ENCODE measurements at regions not wholly inside any gene's neighbourhood (a gene's known extent, or its start where the extent isn't known, plus 50 kb on each side); places are given as distances from the start of the nearest gene placed in this dataset.

GRCh38 chr5:126023994-126024441 lies 399.2 kb upstream of the GRAMD2B start:
- BruUV-seq (replicated peaks) = no TSS peak
- POLR2A ChIA-PET = no interaction called here
- no peak overlapping the region for H3K9ac ChIP-seq (ENCODE audit: control insufficient read depth, insufficient read depth, low read length)
- 0% methylated on average over 2 of the region's 2 CpGs for WGBS (ENCODE audit: insufficient coverage, insufficient replicate concordance, low lambda C conversion rate, missing lambda C conversion rate)
- no peaks in the 10 kb centered on the region for H4K20me1 ChIP-seq (ENCODE audit: control insufficient read depth, insufficient read depth)
- FAIRE-seq = no peak
- no peak overlapping the region for H3K4me2 ChIP-seq (ENCODE audit: control insufficient read depth, insufficient read depth)
- no peak overlapping the region for H2AFZ ChIP-seq (ENCODE audit: control insufficient read depth, low read depth, low read length)
- ATAC-seq = no peak
- H3K27ac ChIP-seq (ENCODE audit: control insufficient read depth, insufficient read depth) = no peak overlapping the region
- in situ Hi-C loops (cut with MboI) = no loop called here
- H3K4me3 ChIP-seq = no peak overlapping the region
- SMC1A ChIA-PET (ENCODE audit: uncharacterized antibody, unreplicated experiment) = no interaction called here
- RAD21 ChIA-PET (ENCODE audit: unreplicated experiment) = no interaction called here
- TF ChIP-seq RELA (IDR thresholded peaks at IDR 0.05; ENCODE audit: borderline replicate concordance, partially characterized antibody) = no peak
- TF ChIP-seq ZNF687 (IDR thresholded peaks at IDR 0.05) = no peak
- TF ChIP-seq GABPA (IDR thresholded peaks at IDR 0.05; ENCODE audit: low read depth) = no peak
- no peaks in the 10 kb centered on the region; the same call in 2 of the 3 replicates for H3K9me3 ChIP-seq (replicated peaks; ENCODE audit: control insufficient read depth, insufficient read depth, low read length)
- CTCF ChIA-PET = no interaction called here
- H3K27me3 ChIP-seq (replicated peaks in 1 of 2; ENCODE audit: control insufficient read depth in 2 of 2, insufficient read depth in 2 of 2, low read length in 1 of 2) = no peaks in the 10 kb centered on the region
- H3K4me1 ChIP-seq (ENCODE audit: control insufficient read depth, insufficient read depth, low read length) = no peaks in the 10 kb centered on the region
- DNase-seq (ENCODE audit: low read depth, low spot score) = no peak
- H3K36me3 ChIP-seq (ENCODE audit: control insufficient read depth in 2 of 2, insufficient read depth in 2 of 2, low read length in 1 of 2) = no peaks in the 10 kb centered on the region
- H3K79me2 ChIP-seq (ENCODE audit: control insufficient read depth, insufficient read depth, low read length) = no peaks in the 10 kb centered on the region
- intact Hi-C loops (cut with micrococcal nuclease; ENCODE audit: unreplicated experiment) = no loop called here

- H3K9ac ChIP-seq (ENCODE audit: control insufficient read depth, insufficient read depth, low read length) = no peak overlapping the region
- no peak overlapping the region for H2AFZ ChIP-seq (ENCODE audit: control insufficient read depth, low read depth, low read length)
- H3K4me1 ChIP-seq (ENCODE audit: control insufficient read depth, insufficient read depth, low read length) = no peaks in the 10 kb centered on the region
- no peak overlapping the region for H3K4me2 ChIP-seq (ENCODE audit: control insufficient read depth, insufficient read depth)
- ChIA-PET POLR2A (no interaction called here), SMC1A (ENCODE audit: uncharacterized antibody, unreplicated experiment) (no interaction called here), RAD21 (ENCODE audit: unreplicated experiment) (no interaction called here), CTCF (no interaction called here)
- no peaks in the 10 kb centered on the region for H3K36me3 ChIP-seq (ENCODE audit: control insufficient read depth in 2 of 2, insufficient read depth in 2 of 2, low read length in 1 of 2)
- no peak overlapping the region for H3K4me3 ChIP-seq
- FAIRE-seq = no peak
- DNase-seq (ENCODE audit: low read depth, low spot score) = no peak
- no peak overlapping the region for H3K27ac ChIP-seq (ENCODE audit: control insufficient read depth, insufficient read depth)
- no peaks in the 10 kb centered on the region for H4K20me1 ChIP-seq (ENCODE audit: control insufficient read depth, insufficient read depth)
- no peaks in the 10 kb centered on the region for H3K27me3 ChIP-seq (replicated peaks in 1 of 2; ENCODE audit: control insufficient read depth in 2 of 2, insufficient read depth in 2 of 2, low read length in 1 of 2)
- H3K79me2 ChIP-seq (ENCODE audit: control insufficient read depth, insufficient read depth, low read length) = no peaks in the 10 kb centered on the region
- BruUV-seq (replicated peaks) = no TSS peak
- 33% methylated on average over 3 of the region's 3 CpGs for WGBS (ENCODE audit: insufficient coverage, insufficient replicate concordance, low lambda C conversion rate, missing lambda C conversion rate)
- no peak for ATAC-seq
- intact Hi-C loops (cut with micrococcal nuclease; ENCODE audit: unreplicated experiment) (no loop called here), in situ Hi-C loops (cut with MboI) (no loop called here)
- H3K9me3 ChIP-seq (replicated peaks; ENCODE audit: control insufficient read depth, insufficient read depth, low read length) = no peaks in the 10 kb centered on the region; the same call in 1 of the 3 replicates
- TF ChIP-seq NR2C1 (IDR thresholded peaks at IDR 0.05) (no peak), BCL3 (IDR thresholded peaks at IDR 0.05; ENCODE audit: borderline replicate concordance, insufficient read depth, low read depth, low read length, poor library complexity, severe bottlenecking) (no peak), TCF3 (IDR thresholded peaks at IDR 0.05; ENCODE audit: borderline replicate concordance, insufficient read depth, low read depth, low read length) (no peak), SMAD5 (IDR thresholded peaks at IDR 0.05; ENCODE audit: low read depth) (no peak), ZSCAN29 (IDR thresholded peaks at IDR 0.05) (no peak), HDAC6 (IDR thresholded peaks at IDR 0.05; ENCODE audit: unreplicated experiment) (no peak), ZBED1 (IDR thresholded peaks at IDR 0.05; ENCODE audit: borderline replicate concordance) (no peak), USF2 (IDR thresholded peaks at IDR 0.05; ENCODE audit: borderline replicate concordance, low read depth, low read length) (no peak), BRCA1 (IDR thresholded peaks at IDR 0.05; ENCODE audit: low read depth, low read length) (no peak), MEF2A (IDR thresholded peaks at IDR 0.05; ENCODE audit: insufficient read depth, low read depth, low read length) (no peak)
These were observed 396.1 kb upstream of the GRAMD2B start for GRCh38 chr5:126027149-126027548.

All from GM12878 (cell line).